GM21737 (cell line): ENCODE measurements at regions not wholly inside any gene's neighbourhood (a gene's known extent, or its start where the extent isn't known, plus 50 kb on each side); places are given as distances from the start of the nearest gene placed in this dataset.
A peak's percentile ranks its signal among the peaks of the same experiment; 100 is the strongest.
"Not testable (repeated sequence)": the region's sequence is repeated elsewhere in the genome, so short reads cannot be mapped to it uniquely, and the experiment has no call there.

Experiments
- ATAC-seq: cut with Tn5 transposase; IDR thresholded peaks from one replicate; pipeline ENCODE4 v1.9.1; 2021; ENCODE audit warnings: mild to moderate bottlenecking, moderate library complexity; ENCODE audit not compliant: unreplicated experiment

DNA sequence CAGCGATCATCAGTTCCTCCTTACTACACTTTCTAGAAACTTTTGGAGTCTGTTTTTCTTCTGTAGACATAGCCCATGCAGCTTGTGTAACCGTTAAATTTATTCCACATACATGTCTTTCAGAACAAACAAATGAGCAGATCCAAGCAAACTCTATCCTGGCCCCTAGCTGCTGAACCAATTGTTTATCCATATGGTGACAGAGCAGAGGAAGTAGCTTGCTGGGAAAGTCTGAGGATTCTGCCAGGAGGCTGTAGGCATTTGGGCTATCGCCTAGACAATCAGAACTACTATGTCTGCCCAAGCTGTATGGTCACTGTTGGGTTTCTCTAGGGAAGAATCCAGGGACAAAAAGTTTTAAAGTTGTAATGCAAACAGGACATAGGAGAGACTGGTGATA lies 343.7 kb downstream of the SPRY2 start:
- ATAC-seq = no peak

DNA sequence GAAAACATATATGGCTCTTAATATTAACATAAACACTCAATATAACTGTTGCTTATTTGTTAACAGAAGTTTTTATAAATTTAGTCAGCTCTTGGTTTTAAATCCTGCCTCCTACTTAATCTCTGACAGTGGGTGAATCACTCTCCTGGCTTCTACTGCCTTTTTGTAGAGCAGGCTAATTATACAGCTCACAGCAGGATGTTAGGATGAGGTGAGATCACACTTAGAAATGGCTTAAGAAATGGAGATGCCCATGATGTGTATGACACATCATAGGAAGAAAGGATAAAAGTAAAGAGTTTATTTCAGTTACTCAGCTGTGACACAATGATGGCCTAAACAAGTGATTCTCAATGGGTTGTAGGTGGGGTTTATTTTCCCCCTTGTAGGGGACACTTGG lies 345.6 kb downstream of the SPRY2 start:
- ATAC-seq = no peak

DNA sequence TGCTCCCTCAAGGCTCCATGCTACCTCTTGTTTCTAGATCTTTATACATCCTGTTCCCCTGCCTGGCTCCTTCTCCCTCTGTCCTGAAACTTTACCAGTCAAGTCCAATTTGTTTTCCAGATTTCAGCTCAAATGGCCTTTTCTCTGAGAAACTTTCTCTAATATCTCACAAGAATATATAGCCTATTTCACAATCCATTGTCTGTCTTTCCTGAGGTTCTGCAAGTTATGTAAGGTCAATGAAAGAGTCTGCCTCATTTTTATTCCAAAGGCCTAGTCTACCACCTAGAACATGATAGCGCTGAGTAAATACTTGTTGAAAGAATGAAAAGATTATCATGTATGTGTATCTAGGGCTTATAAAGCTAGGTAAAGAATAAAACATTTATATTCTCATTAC lies 348.8 kb downstream of the SPRY2 start:
- no peak for ATAC-seq

DNA sequence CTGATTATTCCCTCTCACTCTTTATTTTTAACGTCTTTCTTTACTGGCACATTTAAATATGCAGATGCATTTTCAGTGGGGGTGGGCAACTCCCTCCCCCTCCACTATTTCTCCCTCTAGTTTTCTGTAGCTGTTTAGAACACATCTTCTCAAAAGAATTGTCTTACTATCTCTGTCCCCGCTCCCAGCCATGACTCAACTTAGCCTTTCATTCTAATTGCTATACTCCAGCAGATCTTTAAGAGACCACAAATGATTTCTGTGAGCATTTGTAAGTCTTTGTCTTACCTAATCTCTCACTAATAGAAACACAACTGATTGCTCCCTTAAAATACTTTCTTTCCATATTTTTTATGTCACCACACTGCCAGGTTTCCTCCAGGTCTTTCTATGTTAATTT lies 350.9 kb downstream of the SPRY2 start:
- no peak for ATAC-seq

DNA sequence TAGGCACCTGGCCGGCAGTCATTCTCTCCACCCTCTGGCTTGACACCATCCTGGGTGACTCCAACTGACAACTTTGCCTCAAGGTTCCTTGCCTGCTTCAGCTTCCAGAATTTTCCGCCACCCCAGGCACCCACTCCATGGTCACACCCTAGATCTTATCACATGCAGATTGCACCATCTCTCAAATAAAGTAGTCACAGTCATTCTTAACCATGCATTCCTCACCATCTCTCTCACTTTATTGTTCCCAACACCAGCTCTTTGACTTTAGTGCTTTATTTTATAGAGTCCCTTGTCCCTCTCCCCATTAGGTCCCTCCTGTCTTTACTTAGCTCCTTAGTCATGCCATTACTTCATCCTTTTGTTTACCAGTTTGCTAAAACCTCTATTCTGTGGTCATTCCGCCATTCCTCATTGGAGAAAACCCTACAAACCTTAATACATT lies 351.7 kb downstream of the SPRY2 start:
- no peak for ATAC-seq

DNA sequence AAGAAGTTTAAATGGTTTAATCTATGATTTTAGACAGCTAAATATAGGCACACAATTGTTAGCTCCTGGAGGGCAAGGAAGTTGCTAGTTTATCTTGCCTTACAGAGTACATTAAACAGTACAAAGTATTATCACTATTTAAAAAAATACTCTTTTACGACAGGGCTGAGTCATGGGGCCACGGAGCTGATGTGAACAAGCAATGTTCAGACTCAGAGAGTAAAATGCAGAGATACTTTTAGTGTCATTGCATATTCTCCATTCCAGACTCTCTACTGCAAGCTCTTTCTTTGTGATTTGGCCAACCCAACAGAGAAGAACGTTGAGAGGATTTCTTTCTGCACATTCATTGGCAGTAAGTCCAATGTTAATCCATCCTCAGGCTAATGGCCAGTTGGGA lies 352.4 kb downstream of the SPRY2 start:
- ATAC-seq = no peak

DNA sequence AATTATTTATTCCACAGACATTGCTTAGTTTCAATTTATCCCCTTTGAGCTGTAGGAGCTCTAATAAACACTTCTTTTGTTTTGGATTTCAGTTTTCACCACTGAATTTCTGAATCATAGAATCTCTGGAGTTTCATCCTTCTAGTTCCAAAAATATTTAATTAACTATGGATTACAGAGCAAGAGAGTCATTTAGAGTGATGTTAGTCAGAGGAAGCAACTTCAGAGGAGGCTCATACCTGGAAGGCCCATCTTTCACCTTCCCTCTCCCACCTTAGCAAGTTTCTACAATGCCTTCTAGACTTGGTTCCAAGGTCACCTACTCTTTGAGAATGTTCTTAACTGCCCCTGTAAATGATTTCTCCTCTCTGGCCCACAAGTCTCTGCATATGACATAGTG lies 353.2 kb downstream of the SPRY2 start:
- no peak for ATAC-seq

DNA sequence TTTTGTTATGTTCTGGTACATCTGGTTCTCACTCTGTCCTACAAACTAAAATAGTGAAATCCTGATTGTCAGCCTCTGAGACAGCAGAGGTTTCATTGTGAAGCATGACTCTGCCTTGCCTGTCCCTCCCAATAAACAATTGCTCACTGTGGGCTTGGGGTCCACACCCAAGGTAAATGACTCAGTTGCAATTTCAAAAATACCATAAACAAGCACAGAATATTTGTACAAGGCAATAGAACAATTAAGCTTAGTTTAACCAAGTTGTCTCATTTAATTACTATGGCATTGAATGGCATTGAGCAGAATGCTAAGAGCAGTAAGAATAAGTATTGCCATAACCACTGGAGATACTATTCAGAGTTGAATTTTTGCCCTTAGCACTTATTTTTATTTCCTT lies 353.6 kb downstream of the SPRY2 start:
- no peak for ATAC-seq

DNA sequence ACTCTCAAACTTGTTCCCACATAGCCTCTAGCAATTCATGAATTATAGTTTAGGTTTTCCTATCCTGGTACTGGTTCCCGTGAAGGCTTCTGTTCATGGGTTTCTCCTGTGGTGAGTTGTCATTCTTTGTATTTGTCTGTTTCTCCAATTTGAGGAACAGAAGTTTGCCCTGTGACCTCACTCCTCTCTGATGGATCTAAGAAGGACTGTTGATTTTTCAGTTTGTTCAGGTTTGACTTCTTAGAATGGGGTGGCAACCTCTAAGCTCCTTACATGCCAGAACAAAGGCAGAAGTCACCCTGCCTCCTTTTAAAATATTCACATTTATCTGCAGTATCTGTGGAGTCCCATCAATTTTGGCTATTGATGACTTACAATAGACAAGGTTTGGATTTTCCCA lies 354.0 kb downstream of the SPRY2 start:
- no peak for ATAC-seq

DNA sequence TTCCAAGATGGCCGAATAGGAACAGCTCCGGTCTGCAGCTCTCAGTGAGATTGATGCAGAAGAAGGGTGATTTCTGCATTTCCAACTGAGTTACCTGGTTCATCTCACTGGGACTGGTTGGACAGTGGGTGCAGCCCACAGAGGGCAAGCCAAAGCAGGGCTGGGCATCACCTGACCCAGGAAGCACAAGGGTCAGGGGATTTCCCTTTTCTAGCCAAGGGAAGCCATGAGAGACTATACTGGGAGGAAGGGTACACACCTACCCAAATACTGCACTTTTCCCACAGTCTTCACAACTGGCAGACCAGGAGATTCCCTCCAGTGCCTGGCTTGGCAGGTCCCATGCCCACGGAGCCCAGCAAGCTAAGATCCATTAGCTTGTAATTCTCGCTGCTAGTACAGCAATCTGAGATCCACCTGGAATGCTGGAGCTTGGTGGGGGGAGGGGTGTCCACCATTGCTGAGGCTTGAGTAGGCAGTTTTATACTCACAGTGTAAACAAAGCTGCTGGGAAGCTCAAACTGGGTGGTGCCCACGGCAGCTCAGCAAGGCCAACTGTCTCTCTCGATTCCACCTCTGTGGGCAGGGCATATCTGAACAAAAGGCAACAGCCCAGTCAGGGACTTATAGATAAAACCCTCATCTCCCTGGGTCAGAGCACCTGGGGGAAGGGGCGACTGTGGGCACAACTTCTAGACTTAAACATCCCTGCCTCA lies 365.8 kb downstream of the SPRY2 start:
- not testable (repeated sequence) for ATAC-seq

DNA sequence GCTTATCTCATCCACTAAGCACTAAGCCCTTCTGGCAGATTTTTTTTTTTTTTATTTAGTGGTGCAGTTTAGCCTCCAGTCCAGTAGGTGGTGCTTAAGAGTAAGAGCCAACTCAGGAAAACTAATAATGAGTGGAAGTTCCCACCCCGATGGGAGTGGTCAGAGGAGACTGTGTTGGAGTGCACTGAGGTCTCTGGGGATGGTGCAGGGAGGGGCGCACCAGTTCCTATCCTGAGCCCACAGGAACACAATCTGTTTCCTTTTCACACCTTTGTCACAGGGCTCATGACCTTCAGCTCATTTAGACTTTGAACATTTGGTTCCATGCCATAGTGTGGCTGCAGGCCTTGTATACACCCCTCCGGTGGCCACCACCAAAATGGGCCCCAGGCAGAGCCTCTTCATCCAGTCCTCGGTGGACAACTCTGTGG lies 367.4 kb downstream of the SPRY2 start:
- peak; percentile 97 for ATAC-seq

DNA sequence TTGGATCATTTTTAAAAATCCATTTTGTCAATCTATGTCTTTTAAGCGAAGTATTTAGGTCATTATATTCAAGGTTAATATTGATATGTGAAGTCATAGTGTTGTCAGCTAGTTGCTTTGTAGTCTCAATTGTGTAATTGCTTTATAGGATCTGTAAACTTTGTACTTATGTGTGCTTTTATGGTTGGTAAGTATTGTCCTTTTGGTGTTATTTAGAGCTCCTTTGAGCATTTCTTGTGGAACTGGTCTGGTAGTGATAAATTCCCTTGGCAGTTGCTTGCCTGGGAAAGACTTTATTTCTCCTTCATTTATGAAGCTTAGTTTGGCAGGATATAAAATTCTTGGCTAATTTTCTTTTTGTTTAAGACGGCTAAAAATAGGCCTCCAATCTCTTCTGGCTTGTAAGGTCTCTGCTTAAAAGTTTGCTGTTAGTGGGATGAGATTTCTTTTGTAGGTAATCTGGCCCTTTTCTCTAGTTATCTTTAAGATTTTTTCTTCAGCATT lies 368.8 kb downstream of the SPRY2 start:
- no peak for ATAC-seq

DNA sequence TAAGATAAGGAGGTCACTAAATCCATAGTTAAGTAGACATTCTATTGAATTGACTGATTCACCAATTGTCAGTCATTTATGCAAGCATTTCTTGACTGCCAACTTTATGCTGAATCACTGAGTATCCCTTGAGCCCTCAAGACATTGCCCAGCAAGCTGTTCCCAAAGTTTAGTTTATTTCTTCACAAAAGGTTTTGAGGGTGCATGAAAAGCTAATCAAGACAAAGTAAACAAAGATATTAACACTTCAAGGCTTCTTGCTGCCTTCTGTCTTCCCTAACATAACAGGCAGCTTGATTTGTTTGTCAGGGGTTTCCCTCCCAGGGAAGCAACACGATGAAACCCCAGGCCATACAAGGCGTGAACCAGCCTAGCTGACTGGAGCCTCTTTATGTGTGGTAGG lies 374.4 kb downstream of the SPRY2 start:
- no peak for ATAC-seq

DNA sequence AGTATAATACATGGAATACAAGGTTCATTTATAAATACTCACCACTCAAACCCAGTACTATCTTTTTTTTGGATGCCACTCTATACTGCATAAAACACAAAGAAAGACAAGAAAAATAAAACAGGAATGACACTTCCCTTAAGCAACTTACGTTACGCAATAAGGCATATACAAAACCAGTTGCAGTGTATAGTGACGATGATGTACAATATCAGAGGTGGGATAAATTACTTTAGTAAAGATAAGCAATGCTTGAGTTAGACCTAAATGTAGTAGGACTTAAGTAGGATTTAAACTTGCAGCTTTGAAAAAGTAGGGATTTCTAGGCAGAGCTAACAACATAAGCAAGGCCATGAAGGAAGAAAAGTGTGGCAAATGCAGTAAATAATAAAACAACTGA lies 374.9 kb downstream of the SPRY2 start:
- no peak for ATAC-seq

DNA sequence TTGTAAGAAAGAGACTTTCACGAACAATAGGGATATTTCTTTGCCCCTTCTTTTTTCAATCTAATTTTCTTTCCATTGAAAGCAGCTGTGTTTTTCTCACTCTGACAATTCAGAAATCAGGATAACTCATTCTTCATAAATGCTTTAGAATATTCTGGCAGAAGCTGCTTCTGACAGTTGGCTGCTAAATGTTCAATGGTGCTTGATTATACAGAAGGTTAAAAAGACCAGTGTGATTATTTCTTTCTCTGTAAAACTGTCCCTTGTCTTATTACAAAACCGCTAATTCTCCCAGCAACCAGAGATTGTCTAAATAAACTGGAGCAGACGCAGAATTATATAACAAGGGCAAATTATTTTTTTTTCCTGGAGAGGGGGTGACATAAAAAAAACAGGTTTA lies 394.4 kb downstream of the SPRY2 start:
- no peak for ATAC-seq

DNA sequence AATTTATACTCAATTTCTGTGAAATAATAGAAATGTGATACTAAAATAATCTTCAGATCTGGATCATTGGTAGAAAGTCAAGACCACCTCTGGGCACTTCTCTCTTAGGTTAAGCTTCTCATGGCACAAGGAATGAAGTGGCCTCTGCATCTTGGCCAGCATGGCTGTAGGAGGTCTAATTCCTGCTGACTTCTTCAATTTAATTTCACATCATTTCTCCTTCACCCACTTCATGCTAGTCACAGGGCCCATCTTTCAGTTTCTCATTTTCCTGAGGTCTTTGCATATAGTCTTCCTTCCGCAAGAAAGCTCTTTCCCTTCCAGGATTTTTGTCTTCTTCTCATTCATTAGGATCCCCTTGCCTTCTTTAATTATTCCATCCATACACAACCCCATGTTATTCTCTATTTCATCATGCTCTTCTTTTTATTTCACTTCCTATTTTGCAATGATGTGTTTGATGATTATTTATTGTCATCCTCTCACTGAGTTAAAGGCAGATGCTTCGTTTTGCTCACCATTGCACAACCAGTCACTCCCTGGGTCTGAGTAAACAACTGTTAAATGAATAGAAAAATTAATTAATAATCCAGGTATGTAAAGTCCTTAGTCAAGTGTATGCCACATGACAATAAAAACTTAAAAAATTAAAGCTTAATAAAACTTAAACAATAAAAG lies 397.4 kb downstream of the SPRY2 start:
- no peak for ATAC-seq

DNA sequence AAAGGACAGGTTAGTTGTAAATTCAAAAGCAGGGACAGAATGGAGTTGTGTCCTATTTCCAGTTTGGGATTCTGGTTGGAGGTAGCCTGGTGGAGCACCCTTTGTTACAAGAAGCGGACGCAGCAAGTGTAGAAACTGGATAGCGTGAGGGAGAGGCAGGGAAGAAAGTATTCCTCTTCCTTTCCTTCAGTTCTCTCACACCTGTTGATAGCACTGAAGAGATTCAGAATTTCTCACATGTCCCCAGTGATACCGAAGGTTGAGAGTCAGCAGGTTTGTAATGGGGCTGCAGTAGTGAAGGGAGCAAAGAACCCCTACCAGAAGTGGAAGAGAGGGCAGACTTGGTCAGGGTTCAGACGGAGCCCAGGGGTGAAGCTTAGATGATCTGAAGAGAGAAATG lies 399.2 kb downstream of the SPRY2 start:
- no peak for ATAC-seq

DNA sequence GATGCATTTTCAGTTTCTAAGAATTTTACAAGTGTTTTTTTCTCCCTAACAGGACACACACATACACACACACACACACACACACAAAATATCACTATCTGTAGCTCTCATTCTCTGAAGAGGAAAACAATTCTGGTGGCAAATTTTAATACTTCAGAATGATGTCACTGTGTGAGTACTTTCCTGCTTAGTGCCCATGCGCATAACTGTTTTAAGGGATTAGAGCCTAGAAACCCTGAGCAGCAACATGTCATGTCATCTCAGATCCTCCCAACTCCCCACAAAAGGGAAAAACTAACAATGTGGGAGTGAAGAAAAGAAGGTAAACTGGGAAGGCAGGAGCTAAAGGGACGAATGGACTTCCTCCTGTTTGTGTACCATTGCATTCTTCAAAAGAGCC lies 401.2 kb downstream of the SPRY2 start:
- ATAC-seq = no peak

DNA sequence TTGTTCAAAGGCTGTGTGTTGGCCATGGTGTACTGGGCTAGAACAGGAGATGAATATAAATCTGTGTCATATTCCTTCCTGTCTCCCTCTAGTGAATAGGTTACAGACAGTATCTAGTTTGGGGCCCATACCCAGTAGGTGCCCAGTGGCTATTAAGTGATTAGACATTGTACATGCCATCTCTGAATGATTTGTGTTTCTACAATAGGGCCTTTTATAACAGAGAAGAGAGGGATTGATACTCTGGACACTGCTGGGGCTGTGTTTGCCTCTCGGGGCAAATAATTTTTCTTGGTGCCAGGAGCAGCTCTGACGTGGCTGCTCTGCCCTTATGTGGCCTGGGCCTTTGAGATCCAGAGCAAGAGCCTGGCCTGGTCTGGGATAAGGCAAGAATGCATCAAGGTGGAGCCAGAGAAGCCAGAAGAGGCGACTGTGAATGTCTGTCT lies 403.1 kb downstream of the SPRY2 start:
- no peak for ATAC-seq

DNA sequence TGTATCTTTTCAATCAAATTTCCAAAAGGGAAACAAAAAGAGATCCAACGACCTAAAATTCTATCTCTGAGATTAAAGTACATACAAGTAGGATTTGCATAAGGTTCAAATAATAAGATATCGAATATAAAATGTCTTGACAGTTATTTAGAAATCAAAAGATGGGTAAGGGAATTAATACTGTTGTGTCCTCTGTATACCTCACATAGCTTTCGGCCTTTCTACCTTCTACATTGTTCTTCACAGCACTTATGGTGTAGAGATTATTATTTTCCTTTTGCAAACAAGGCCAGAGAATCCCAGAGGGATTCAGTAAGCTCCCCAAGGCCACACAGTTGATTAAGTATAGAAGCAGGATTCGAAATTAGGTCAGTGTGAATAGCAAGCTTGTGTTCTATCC lies 403.6 kb downstream of the SPRY2 start:
- ATAC-seq = no peak

DNA sequence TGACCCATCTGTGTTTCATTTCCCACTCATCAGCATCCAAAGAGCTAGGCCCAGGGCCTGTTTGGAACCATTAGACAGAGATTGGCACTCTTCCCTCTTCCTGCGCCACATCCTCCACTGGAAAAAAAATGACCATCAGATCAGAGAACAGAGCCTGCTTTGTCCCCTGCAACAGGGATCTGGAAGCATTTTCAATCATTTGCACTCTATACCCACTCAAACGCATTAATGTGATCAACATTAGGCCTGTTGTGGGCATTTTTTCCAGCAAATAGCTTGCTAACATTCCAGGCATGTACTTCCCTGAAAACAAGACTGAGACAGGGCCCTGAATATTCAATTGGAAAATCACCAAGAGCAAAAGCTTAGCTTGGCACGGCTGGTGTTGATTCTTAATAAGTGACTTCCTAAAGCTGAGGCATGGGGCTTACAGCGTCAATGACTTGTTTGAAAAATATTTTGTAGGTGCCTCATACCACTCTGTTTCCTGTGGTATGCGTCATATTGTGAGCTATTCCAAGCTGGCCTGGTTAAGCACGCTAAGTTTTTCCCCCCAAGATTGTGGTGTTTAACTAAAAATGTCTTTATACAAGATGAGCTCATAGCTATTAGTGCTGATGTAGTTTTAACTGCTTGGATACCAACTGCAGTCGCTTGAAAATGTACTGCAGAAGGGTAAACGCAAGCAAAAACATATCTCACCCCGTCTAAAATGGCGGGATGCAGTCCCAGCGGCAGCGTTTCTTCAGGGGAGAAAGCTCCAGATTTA lies 404.4 kb downstream of the SPRY2 start:
- ATAC-seq = no peak

DNA sequence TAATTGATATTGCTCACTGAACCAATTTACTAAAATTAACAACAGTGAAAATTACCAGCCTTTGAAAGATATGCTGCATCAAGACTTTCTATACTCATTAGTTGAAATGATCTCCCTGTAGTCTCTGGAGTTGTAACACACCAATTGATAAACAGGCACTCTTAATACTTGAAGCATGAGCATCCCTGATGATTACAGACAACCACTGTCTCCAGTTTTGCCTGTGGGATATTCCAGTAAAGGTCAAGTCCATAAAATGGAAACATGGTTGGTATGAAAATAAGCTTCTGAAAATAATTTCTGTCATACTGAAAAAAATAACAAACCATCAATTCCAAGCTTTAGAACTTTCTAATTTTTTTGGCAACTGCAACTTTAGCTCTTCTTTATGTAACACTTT lies 405.8 kb downstream of the SPRY2 start:
- no peak for ATAC-seq
